Heart right ventricle (tissue), 16 donors: ENCODE measurements at regions not wholly inside any gene's neighbourhood (a gene's known extent, or its start where the extent isn't known, plus 50 kb on each side); places are given as distances from the start of the nearest gene placed in this dataset.

ENCODE experiments used
- ATAC-seq, 8 donors: fragments of 200-7000 bp; cut with Tn5 transposase; one replicate each; pipeline ENCODE4 v1.9.1; 2020; ENCODE audit warnings: mild to moderate bottlenecking in 8 of 8, moderate library complexity in 8 of 8, moderate number of reproducible peaks in 1 of 8
- DNase-seq, 2 donors: peaks; one replicate each; pipeline ENCODE4 v3.0.0-alpha.2; 2020
- H3K27ac ChIP-seq, 10 donors: fragments of 200-600 bp; sonication (generic) in 2 of 10; one replicate each; pipeline versions ENCODE4 v1.5.0 to v1.8.0; 2020 to 2022; ENCODE audit warnings: mild to moderate bottlenecking in 3 of 10
- H3K27me3 ChIP-seq, 7 donors: fragments of 200-600 bp; one replicate each; pipeline ENCODE4 v1.8.0; 2021 to 2022; ENCODE audit warnings: mild to moderate bottlenecking in 2 of 7
- H3K36me3 ChIP-seq, 9 donors: fragments of 200-600 bp; sonication (generic) in 1 of 9; one replicate each; pipeline versions ENCODE4 v1.5.0 to v1.8.0; 2020 to 2022; ENCODE audit warnings: mild to moderate bottlenecking in 2 of 9
- H3K4me1 ChIP-seq, 9 donors: fragments of 200-600 bp; sonication (generic) in 1 of 9; one replicate each; pipeline versions ENCODE4 v1.5.0 to v1.8.0; 2020 to 2022; ENCODE audit warnings: mild to moderate bottlenecking in 4 of 9
- H3K4me3 ChIP-seq, 10 donors: fragments of 200-600 bp; sonication (generic) in 2 of 10; one replicate each; pipeline versions ENCODE4 v1.5.0 to v1.8.0; 2020 to 2022; ENCODE audit warnings: mild to moderate bottlenecking in 7 of 10, moderate library complexity in 2 of 10
- H3K9me3 ChIP-seq, 11 donors: fragments of 200-600 bp in 10 of 11; sonication (generic) in 2 of 11; one replicate each; pipeline versions ENCODE4 v1.5.0 to v1.8.0; 2013 to 2022; ENCODE audit warnings: mild to moderate bottlenecking in 2 of 11, control low read depth in 1 of 11, moderate library complexity in 1 of 11
- WGBS, 2 donors: extraction: QIAGEN DNeasy Blood & Tissue Kit; methylation state at CpG; one replicate each; pipeline ENCODE4 v1.1.7; 2013; ENCODE audit warnings: inconsistent platforms in 1 of 2; 5-methylcytosine and 5-hydroxymethylcytosine counted together
- intact Hi-C, 10 donors: fragments of 100-400 bp; cut with DNase I; formaldehyde crosslinking; loops; one replicate each; pipeline versions ENCODE4 v1.11.1 to v1.14.2; 2022
- TF ChIP-seq, protein P1 (sequence below), 9 donors: fragments of 200-600 bp; sonication (generic) in 2 of 9; IDR thresholded peaks; one replicate each; pipeline versions ENCODE4 v1.5.0 to v1.8.0; 2021 to 2022; ENCODE audit warnings: antibody characterized with exemption in 9 of 9, mild to moderate bottlenecking in 5 of 9, moderate library complexity in 1 of 9
- donor health status: Arrhythmogenic right ventricular cardiomyopathy.
- donor health status: ischemic (EF 13 %, LVEDD 7.1; RV severe dilation, severe dysfunction).
- donor health status: healthy with polysubstance abuse.
- donor health status: DM: no; HTN: yes; CAD: no.
- donor health status: DM: no; HTN: no; CAD: no.
- donor health status: ischemic (EF 25% LVEDD 6.9; RV normal size, moderate dysfunction).
- donor health status: ischemic (EF 25% LVEDD 5.7; RV mildly dilated, moderate dysfunction).
- donor health status: healthy.
- donor health status: DM: yes; HTN: yes; CAD: no.
- donor health status: Ischemic cardiomyopathy.
- donor health status: ischemic (EF 35%, LVEDD 5.7; RV mildly dilated, moderate dysfunction).
- donor health status: nonischemic (EF 11% LVEDD 7.7; RV severe dilation, severe dysfunction).
- donor health status: DM: yes; HTN: yes; CAD: no.
- donor health status: PGD.
- donor health status: ischemic (EF 29% LVEDD 5.4; RV normal size, mild dysfunction).
- donor health status: nonischemic (EF 23%, LVEDD 6.1; RV moderate dilation, normal function).

DNA sequence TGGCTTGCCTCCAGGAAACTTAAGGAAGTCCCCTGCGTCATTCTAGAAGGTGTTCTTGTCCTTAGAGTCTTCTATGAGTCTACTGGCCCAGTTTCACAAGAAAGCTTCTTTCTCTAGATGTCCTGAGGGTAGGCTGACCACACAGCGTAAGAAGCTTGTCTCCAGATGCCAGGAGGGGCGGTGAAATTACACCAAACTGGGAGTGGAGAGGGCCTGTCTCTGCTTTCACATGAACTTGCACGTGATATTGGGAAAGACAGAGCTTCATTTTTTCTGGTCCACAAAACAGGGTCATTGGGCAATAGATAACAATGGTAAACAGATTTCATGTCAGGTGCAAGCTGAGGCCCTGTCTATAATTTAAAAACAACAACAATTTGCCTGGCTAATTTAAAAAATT is 85.7 kb upstream of the TBX3 start:
- DNase-seq (no peak), ATAC-seq (no peak)
- intact Hi-C loops, result no loop called here
- Histone ChIP-seq H3K27ac (no peak overlapping the region), H3K4me3 (no peak overlapping the region), H3K9me3 (no peaks in the 10 kb centered on the region), H3K4me1 (no peaks in the 10 kb centered on the region), H3K36me3 (no peaks in the 10 kb centered on the region), H3K27me3 (peaks cover 0 to 3% (median 0%) of the 10 kb centered on the region in 7 donors)
- TF ChIP-seq, protein P1, sequence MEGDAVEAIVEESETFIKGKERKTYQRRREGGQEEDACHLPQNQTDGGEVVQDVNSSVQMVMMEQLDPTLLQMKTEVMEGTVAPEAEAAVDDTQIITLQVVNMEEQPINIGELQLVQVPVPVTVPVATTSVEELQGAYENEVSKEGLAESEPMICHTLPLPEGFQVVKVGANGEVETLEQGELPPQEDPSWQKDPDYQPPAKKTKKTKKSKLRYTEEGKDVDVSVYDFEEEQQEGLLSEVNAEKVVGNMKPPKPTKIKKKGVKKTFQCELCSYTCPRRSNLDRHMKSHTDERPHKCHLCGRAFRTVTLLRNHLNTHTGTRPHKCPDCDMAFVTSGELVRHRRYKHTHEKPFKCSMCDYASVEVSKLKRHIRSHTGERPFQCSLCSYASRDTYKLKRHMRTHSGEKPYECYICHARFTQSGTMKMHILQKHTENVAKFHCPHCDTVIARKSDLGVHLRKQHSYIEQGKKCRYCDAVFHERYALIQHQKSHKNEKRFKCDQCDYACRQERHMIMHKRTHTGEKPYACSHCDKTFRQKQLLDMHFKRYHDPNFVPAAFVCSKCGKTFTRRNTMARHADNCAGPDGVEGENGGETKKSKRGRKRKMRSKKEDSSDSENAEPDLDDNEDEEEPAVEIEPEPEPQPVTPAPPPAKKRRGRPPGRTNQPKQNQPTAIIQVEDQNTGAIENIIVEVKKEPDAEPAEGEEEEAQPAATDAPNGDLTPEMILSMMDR (IDR thresholded peaks at IDR 0.05), result no peak
- WGBS, 2 donors, result 95 to 96% methylated on average over 4 of the region's 4 CpGs

DNA sequence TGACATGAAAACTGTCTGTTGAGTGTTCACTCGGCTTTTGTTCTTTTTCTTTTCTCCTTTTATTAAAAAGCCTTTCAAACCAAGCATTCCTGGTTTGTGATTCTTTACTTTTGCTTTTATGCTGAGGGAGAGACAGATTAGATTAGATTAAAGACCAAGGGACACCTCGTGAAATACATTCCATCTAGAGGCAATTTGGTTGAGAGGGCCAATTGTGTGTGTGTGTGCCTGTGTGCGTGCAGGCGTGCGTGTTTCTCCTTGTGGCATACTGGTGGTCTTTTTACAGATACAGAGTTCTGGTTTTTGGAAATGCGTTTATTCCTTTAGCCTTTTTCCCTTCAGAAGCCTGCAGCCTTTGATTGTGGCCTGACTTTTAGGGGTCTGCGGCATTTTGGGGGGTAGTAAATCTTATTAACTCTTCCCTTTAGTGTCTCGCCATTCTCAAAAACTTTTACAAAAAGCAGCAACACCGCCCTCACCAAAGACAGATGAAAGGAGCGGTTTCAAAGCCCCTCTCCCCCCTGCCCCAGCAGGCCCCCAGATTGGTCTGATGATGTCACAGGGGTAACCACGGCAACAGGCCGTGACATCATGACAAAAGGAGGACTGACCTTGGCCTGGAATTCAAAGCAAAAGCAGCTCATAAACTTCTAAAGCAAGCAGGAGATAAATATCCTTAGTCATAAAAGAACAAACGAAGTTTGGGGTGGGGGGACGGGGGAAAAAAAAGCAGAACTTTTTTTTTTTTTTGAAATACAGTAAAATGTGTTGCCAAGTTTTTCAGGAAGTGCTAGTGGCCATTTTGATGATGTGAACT is 84.1 kb upstream of the TBX3 start:
- intact Hi-C loops, result no loop called here
- peaks cover 0 to 3% (median 0%) of the 10 kb centered on the region in 7 donors for H3K27me3 ChIP-seq
- TF ChIP-seq, protein P1 (IDR thresholded peaks at IDR 0.05), result no peak
- no peaks in the 10 kb centered on the region for H3K36me3 ChIP-seq
- H3K27ac ChIP-seq, result no peak overlapping the region
- H3K4me3 ChIP-seq, result no peak overlapping the region
- no peak for ATAC-seq
- H3K4me1 ChIP-seq, result peaks cover 0 to 1% (median 0%) of the 10 kb centered on the region in 9 donors
- H3K9me3 ChIP-seq, result no peaks in the 10 kb centered on the region
- DNase-seq, result no peak
- 82 to 84% methylated on average over 14 of the region's 14 CpGs for WGBS, 2 donors

DNA sequence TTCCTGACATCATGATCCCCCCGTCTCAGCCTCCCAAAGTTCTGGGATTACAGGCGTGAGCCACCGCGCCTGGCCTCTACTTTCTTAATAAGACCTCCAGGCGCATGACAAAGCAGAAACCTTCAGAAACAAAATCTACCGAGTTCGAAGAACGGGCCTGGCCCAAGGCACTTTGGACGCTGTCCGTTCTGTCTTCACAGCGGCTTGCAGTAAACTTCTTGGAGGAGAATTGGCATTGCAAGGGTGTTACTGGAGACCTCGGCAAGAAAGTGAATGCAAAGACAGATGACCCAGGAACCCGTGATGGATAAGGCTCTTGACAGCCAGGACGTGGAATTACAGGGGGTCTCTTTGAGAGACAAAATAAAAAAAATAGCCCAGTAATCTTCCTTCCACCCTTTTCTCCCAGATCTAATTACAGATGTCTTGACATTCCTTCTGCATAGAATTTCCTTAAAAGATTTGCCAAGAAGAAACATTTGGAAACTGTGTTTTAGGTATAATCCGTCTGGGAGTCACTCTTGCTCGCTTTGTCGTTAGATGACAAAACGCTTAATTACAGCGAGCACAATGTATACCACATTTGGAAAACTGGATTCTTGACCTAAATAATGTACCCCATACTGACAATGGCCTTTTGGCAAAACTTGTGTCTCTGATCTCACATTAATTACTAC is 83.2 kb upstream of the TBX3 start:
- DNase-seq (no peak), ATAC-seq (no peak)
- 87 to 90% methylated on average over 19 of the region's 19 CpGs for WGBS, 2 donors
- H3K36me3 ChIP-seq, result no peaks in the 10 kb centered on the region
- H3K27ac ChIP-seq, result no peak overlapping the region
- peaks cover 0 to 6% (median 0%) of the 10 kb centered on the region in 9 donors for H3K4me1 ChIP-seq
- intact Hi-C loops, result no loop called here
- TF ChIP-seq, protein P1 (IDR thresholded peaks at IDR 0.05), result no peak
- H3K27me3 ChIP-seq, result peaks cover 0 to 3% (median 0%) of the 10 kb centered on the region in 7 donors
- no peaks in the 10 kb centered on the region for H3K9me3 ChIP-seq
- no peak overlapping the region for H3K4me3 ChIP-seq

DNA sequence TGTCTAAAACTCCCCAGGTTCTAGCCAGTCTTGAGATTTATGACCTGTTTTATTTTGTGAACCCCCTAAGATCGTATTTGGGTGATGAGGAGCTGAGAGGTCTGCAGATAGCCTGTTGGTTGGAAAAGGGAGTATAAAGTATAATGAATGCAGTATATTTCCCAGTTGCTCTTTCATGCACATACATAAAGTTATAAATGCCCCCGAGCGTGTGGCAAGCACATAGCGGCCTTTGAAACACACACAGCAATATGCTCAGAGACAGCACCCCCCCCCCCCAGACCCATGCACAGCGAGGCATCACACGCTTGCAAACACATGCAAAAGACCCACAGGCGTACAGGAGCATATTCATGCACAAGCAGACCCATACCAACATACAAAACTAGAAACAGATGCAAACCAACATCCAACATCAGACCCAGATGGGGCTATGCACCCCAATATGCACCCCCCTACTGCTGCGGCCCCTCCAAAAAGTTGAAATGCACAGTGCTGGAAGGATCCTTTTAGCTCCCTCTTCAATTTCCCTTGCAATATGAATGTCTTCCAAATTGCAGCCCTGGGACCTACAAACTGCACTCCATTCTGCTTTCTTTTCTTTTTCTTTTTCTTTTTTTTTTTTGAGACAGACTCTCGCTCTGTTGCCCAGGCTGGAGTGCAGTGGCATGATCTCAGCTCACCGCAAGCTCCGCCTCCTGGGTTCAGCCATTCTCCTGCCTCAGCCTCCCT is 82.2 kb upstream of the TBX3 start:
- Histone ChIP-seq H3K36me3 (no peaks in the 10 kb centered on the region), H3K27me3 (peaks cover 0 to 3% (median 0%) of the 10 kb centered on the region in 7 donors), H3K4me1 (peaks cover 0 to 7% (median 0%) of the 10 kb centered on the region in 9 donors), H3K27ac (no peak overlapping the region), H3K9me3 (no peaks in the 10 kb centered on the region), H3K4me3 (no peak overlapping the region)
- ATAC-seq, result no peak
- TF ChIP-seq, protein P1 (IDR thresholded peaks at IDR 0.05), result no peak
- DNase-seq, result no peak
- intact Hi-C loops, result no loop called here
- WGBS, 2 donors, result 88 to 91% methylated on average over 11 of the region's 11 CpGs
